ENCODE measurements at regions not wholly inside any gene's neighbourhood (a gene's known extent, or its start where the extent isn't known, plus 50 kb on each side); places are given as distances from the start of the nearest gene placed in this dataset.

- TF ChIP-seq POLR2AphosphoS5 (IDR thresholded peaks at IDR 0.05; ENCODE audit: insufficient read depth in 1 of 2, low read depth in 1 of 2) (no peak), CTCF (IDR thresholded peaks at IDR 0.05) (no peak), POLR2A (IDR thresholded peaks at IDR 0.05) (no peak)
- Histone ChIP-seq H3K27me3 (no peaks in the 10 kb centered on the region), H3K9me3 (no peaks in the 10 kb centered on the region), H3K27ac (no peak overlapping the region), H3K4me1 (no peaks in the 10 kb centered on the region), H3K36me3 (no peaks in the 10 kb centered on the region), H3K4me3 (no peak overlapping the region)
- intact Hi-C loops (cut with DNase I): no loop called here
- no peak for DNase-seq (ENCODE audit: extremely low spot score in 2 of 2)
Observed at GRCh38 chr9:19976226-19976625, 187.4 kb upstream of the SLC24A2 start.

GRCh38 chr9:19975499-19975898 lies 186.7 kb upstream of the SLC24A2 start:
- no peaks in the 10 kb centered on the region for H3K27me3 ChIP-seq
- intact Hi-C loops (cut with DNase I): no loop called here
- H3K4me3 ChIP-seq: no peak overlapping the region
- TF ChIP-seq POLR2AphosphoS5 (IDR thresholded peaks at IDR 0.05; ENCODE audit: insufficient read depth in 1 of 2, low read depth in 1 of 2): no peak
- TF ChIP-seq CTCF (IDR thresholded peaks at IDR 0.05): no peak
- TF ChIP-seq POLR2A (IDR thresholded peaks at IDR 0.05): no peak
- no peak overlapping the region for H3K27ac ChIP-seq
- no peaks in the 10 kb centered on the region for H3K4me1 ChIP-seq
- no peaks in the 10 kb centered on the region for H3K9me3 ChIP-seq
- no peaks in the 10 kb centered on the region for H3K36me3 ChIP-seq
- no peak for DNase-seq (ENCODE audit: extremely low spot score in 2 of 2)

DNA sequence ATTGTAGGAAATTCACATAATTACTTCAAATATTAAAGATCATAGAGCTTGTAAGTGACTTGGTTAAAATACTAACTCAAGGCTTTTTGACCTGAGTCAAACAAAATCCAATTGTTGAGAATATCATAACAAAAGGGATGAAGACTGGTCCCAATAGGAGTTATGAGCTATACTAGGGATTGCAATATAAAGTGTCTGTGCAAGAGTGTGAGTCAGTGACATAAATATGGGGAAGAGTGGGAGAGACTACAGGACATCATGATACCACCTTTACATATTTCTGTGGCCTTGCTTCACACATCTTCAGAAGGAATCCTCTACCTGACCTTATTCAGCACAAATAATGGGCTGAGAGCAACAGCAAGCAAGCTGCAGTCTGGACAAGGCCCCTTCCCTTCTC lies 180.9 kb upstream of the SLC24A2 start:
- DNase-seq (ENCODE audit: extremely low spot score in 2 of 2): no peak
- H3K4me3 ChIP-seq: no peak overlapping the region
- H3K36me3 ChIP-seq: no peaks in the 10 kb centered on the region
- intact Hi-C loops (cut with DNase I): no loop called here
- TF ChIP-seq CTCF (IDR thresholded peaks at IDR 0.05) (no peak), POLR2A (IDR thresholded peaks at IDR 0.05) (no peak), POLR2AphosphoS5 (IDR thresholded peaks at IDR 0.05; ENCODE audit: insufficient read depth in 1 of 2, low read depth in 1 of 2) (no peak)
- H3K27ac ChIP-seq: no peak overlapping the region
- H3K4me1 ChIP-seq: no peaks in the 10 kb centered on the region
- H3K9me3 ChIP-seq: no peaks in the 10 kb centered on the region
- H3K27me3 ChIP-seq: no peaks in the 10 kb centered on the region

DNA sequence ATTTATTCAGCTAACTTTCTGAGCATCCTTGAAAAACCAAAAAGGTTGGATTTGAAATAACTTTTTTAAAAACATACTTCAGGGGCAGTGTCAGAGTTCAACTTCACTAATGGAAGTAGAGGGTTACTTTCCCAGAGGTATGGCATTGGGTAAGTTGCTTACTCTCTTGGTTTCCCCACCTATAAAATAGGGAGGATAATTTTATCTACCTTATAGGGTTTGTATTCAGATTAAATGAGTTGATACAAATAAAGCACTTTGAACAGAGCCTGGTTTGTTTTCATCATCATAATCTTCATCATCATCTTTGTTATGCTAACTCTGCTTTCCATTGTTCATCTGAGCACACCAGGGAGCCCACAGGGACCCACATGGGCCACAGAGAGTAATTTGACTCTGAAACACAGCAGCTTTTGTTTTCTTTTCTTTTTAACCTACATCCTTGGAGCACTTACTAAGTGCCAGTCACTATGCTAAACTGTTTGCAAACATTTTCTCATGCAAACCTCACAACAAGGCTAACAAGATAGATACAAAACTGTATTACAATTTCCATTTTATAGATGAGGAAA lies 179.1 kb upstream of the SLC24A2 start:
- no peaks in the 10 kb centered on the region for H3K36me3 ChIP-seq
- no peak for DNase-seq (ENCODE audit: extremely low spot score in 2 of 2)
- intact Hi-C loops (cut with DNase I): no loop called here
- no peak overlapping the region for H3K4me3 ChIP-seq
- H3K4me1 ChIP-seq: no peaks in the 10 kb centered on the region
- H3K27me3 ChIP-seq: no peaks in the 10 kb centered on the region
- H3K27ac ChIP-seq: no peak overlapping the region
- no peaks in the 10 kb centered on the region for H3K9me3 ChIP-seq
- TF ChIP-seq POLR2A (IDR thresholded peaks at IDR 0.05) (no peak), CTCF (IDR thresholded peaks at IDR 0.05) (no peak), POLR2AphosphoS5 (IDR thresholded peaks at IDR 0.05; ENCODE audit: insufficient read depth in 1 of 2, low read depth in 1 of 2) (no peak)

DNA sequence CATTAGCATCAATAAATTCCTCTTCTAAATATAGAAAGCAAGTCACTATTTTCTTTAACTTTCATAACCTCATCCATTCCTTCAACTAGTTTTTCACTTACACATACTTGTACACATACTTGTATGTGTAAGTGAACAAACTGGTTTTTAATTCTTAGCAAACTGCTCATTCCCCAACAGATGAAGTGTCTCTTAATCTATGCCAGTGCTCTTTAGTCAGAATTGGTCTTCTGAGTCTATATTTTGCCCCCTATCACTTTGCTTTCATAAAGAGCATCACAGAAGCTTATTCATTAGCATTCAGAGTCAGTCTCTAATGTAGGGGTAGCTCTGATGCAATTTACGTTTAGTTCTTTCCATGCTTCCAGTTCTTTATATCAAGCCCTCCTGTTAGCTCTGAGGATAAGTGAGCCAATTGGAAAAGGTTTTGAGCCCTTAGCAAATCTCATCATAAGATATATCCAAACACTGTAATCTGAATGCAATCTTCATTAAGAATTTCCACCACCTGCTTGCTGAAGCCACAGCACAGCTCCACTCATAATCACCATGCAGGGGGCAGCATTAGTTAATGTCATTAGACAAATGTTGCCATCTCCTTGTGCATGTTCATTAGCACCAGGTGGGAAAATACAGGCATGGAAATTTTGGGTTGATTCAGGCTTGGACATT lies 178.5 kb upstream of the SLC24A2 start:
- H3K4me1 ChIP-seq: no peaks in the 10 kb centered on the region

More for the DNA sequence above, 178.5 kb upstream of the SLC24A2 start:
- H3K4me3 ChIP-seq: no peak overlapping the region
- H3K36me3 ChIP-seq: no peaks in the 10 kb centered on the region
- no peak overlapping the region for H3K27ac ChIP-seq
- no peak for TF ChIP-seq POLR2AphosphoS5 (IDR thresholded peaks at IDR 0.05; ENCODE audit: insufficient read depth in 1 of 2, low read depth in 1 of 2)
- no peak for TF ChIP-seq POLR2A (IDR thresholded peaks at IDR 0.05)
- no peak for TF ChIP-seq CTCF (IDR thresholded peaks at IDR 0.05)
- H3K9me3 ChIP-seq: no peaks in the 10 kb centered on the region
- intact Hi-C loops (cut with DNase I): no loop called here
- H3K27me3 ChIP-seq: no peaks in the 10 kb centered on the region
- DNase-seq (ENCODE audit: extremely low spot score in 2 of 2): no peak
